IPS DF 4.7 (cell line): ENCODE measurements at regions not wholly inside any gene's neighbourhood (a gene's known extent, or its start where the extent isn't known, plus 50 kb on each side); places are given as distances from the start of the nearest gene placed in this dataset.

Source experiments
- DNase-seq: peaks from one replicate; pipeline ENCODE4 v3.0.0-alpha.2; 2013; ENCODE audit warnings: low spot score; ENCODE audit errors: extremely low read depth

DNA sequence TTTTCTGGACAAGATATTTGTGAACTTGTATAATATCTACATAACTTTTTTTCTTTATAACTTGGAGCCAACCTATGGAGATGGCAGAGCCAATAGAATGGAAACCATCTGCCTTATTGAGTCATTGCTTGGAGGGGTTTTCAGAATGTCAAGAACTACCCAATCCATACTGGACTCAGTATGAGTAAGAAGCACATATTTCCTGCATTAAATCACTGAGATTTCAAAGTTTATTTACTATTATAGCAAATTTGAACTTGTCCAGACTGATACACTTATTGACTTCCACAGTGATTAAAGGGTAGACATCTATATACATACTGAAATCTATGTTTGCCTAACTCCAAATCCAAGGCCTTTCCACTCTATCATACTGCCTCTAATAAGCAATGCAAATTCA, 704.0 kb downstream of the KCNA4 start:
- no peak for DNase-seq

DNA sequence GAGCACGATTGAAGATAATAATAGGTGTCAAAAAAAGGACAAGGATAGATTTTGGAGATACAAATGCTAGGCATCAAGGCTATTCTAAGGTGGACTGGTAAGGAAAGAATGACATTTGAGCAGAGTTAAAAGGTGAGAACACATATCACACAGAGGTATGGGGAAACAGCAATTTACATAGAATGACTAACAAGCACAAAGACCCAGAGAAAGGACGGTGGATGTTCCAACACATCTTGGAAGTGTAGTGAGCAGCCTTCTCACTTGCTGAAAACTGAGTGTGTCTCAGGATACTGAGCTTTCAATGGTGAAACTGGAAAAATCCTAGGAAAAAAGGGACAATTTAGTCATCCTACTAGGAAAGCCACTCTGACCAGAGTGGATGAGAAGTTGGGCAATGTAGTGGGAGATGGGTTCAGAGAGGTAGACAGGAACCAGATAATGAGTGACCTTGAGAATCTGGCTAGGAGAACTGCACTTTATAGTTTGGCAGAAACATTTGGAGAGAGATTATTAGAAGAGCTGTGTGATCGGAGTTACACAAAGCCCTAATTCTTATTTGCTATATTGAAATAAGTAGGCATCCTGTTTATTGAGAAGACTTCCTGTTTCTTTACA, 706.0 kb downstream of the KCNA4 start:
- DNase-seq, result no peak

DNA sequence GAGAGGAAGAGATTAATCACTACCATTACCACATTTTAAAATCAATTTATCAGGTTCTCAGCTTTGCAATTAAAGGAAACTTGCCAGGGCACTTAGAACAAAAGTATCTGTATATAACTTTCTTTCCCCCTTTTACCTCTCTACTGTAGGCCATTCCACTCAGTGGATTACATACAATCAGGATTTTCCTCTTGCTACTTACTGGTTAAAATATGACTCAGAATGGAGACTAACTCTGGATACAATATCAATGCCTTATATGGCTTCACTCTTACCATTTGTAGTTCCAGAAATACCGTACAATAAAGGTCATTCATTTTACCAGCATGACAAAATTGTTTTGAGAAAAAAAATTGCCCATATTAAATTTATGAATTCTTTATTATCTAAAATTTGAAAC, 706.8 kb downstream of the KCNA4 start:
- DNase-seq, result no peak

DNA sequence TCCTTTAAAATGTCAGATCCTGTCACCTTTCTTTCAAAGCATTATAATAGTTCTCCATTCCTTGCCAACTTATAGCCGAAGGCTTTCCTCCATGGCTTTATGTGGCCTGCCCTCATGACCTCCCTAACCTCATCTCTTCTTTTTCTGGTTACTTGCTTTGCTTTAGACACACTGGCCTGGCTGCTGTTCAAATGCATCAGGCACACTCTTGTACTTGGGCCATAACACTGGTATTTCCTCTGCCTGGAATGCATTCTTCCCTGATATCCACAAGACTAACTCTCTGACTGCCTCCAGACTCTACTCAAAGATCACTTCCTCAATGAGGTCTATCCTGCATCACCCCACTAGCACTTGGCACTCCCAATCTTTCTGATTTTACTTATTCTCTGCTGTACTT, 710.3 kb downstream of the KCNA4 start:
- no peak for DNase-seq

DNA sequence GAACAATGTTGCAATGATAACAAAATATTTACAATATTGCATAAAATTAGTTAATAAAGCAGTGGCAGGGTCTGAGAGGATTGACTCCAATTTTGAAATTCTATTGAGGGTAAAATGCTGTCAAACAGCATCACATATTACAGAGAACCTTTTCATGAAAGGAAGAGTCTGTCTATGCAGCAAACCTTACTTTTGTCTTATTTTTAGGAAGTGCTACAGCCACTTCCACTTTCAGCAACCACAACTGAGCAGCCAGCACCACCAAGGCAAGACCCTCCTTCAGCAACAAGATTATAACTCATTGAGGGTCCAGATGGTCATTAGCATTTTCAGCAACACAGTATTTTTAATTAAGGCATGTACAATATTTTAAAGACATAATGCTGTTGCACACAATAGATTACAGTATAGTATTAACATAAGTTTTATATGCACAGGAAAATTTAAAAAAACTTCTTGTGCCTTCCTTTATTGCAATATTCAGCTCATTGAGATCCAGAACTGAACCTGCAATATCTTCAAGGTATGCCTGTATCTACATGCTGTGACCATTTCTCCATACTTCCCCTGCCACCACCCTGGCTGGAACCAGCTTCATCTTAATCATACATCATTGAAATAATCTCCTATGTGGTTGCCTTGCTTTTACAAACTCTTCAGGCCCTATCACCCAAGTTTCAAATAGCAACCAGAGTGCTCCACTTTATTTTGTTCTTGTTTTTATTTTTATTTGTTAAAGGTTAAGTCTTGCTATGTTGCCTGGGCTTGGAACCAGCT, 711.2 kb downstream of the KCNA4 start:
- no peak for DNase-seq

DNA sequence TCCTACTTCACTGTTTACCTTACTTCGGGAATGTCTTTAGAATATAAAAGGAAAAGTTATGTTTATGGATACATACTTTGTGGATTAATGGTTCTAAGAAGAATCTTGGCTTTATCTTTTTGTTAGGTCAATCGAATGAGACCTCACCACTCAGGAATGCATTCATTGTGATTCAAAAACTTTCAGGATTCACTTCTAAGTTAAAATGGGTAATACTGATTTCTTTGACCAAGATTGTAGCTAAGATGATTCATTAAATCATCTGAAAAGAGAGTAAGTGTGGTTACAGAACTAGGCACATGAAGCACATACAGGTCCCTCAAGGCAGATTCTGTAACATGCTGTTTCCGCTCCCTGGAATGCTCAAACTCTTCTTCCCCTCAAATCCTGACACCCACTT, 716.4 kb downstream of the KCNA4 start:
- DNase-seq, result no peak

DNA sequence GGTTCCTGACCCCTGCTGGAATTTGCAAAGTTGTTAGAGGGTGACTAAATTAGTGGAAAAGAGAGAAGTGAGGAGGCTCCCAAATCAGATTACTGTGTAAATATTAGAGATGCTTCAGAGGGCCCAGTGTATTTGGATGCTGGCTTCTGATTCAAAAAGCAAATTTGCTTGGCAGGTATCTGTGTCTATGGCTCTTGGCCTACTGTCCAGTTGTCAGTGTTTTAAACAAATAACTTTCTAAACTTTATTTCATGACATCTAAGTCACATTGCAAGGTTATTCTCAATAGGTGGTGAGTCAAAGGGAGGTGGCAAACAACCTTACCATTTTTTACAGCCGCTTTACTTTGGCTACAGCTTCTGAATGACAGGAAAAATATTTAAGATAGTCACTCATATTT, 720.1 kb downstream of the KCNA4 start:
- DNase-seq, result no peak

DNA sequence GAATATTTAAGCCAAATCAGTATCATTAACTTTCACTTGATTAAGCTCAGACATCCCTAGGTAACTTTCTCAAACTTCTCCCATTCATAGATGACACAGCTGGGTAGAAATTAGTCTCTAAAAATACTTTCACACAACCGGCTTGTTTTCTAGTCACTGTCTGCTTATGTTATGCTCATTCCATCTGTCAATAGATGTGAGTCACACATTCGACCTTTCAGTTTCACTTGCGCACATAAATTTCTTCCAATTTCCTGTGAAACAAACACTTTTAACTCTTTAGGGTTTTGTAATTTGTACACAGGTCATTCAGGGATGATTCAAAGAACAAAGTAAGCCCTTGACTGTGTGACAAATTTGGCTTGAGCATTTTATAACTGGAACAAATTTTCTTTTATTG, 723.0 kb downstream of the KCNA4 start:
- no peak for DNase-seq

DNA sequence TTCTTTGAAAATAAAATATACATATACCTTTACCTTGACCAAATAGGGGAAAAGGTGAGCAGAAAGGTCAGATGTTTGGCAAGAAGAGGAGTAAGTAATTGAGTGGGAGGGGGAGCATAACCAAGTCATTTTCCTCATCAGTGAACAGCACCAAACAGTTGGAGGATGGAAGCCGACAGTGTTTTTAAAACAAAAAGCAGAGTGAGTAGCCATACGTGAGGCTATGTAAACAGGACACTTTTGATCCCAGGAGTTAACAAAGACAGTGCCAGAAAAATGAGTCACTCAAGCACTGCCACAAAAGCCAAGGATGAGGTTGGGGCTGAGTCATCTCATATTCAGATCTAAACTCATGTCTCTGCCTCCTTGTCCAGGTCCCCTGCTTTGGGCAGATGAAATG, 734.7 kb downstream of the KCNA4 start:
- no peak for DNase-seq

DNA sequence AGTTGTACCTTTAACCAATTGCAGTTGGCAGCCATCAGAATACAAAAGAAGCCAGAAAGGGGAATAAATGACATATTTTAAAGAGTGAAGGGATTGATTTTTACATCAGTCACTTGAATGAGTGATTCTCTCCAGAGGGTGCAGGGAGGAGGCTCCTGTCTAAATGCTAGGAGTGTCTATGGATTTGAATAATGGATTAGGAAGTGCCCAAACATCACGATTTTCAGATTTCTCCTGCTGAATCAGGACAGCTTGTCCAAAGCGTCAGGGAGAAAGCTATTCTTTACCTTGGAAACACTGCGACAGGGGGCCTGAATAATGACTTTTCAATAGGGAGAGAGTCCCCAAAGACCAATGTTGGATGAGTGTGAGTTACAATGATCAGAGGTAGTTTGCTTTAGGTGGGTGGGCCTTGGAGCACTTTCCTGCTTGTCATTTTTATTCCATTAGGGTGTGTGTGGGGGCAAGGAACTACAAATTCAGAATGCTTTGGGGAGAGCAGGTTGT, 735.5 kb downstream of the KCNA4 start:
- DNase-seq, result no peak

DNA sequence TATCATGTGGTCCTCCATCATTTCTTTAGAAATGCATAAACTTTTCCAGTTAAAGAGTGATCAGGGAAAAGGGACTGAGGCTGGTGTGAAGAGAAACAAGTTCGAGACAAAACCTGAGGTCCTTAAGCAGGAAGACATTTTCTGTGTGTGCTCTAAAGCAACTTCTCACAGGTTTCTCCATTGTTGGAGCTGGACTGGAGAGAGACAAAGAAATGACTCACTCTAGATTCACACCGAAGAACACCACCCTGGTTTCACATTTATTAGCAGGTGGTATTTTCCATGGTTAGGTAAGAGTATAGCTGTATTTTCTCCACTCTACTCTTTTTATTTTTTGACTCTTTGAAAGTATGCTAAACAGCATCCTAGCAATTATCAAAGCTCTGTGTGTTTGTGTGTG, 736.4 kb downstream of the KCNA4 start:
- DNase-seq, result no peak

DNA sequence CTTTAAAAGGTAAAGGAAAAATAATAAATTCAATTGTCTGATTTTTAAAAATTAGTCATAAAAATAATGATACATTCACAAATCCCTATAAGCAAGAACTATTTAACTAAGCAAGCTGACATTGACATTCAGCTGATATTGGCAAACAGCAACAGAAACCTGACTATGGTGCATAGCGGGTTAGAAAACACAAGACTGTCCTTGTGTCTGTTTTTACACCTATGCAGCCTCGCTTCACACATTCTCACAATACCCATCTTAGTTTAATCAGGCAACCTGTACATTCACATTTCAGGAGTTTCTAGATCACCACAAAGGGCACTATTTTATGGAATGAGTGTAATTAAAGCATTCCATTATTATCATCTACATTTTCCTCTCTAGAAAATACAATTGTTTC, 737.1 kb downstream of the KCNA4 start:
- DNase-seq, result no peak

DNA sequence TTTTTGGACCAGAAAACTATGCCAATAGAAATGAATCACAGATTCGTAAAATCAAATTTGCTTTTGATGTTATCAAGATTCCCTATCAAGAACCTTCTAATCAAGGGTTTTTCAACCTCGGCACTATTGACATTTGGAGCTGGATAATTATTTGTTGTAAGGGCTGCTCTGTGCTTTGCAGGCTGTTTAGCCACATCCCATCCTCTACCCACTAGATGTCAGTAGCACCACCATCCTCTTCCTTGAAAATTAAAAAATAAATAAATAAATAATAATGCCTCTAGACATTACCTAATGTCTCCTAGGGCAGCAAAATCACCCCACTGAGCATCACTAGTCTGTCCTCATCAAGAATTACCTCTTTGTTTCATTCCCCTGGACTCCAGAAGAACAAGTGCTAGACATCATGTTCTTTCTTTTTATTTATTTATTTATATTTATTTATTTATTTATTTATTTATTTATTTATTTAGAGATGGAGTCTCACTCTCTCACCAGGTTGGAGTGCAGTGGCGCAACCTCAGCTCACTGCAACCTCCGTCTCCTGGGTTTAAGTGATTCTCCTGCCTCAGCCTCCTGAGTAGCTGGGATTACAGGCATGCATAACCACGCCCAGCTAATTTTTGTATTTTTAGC, 744.7 kb downstream of the KCNA4 start:
- no peak for DNase-seq

DNA sequence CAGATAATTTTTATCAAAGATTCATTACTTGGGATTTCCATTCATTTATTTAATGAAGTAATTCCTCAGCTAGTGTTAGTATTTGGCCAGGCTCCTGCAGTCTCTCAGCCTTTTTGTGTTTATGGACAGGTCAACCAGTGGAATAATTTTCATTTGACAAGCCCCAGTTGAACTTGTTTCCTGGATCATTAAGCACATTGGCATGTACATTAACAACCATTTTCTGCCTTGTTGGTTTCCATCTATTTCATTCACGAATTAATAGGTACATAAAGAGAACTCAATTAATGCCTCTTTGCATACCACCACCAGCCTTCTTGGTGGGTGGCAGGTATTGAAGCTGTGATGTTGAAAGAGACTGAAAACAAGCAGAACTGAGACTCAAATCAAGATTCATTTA, 745.2 kb downstream of the KCNA4 start:
- DNase-seq, result no peak

DNA sequence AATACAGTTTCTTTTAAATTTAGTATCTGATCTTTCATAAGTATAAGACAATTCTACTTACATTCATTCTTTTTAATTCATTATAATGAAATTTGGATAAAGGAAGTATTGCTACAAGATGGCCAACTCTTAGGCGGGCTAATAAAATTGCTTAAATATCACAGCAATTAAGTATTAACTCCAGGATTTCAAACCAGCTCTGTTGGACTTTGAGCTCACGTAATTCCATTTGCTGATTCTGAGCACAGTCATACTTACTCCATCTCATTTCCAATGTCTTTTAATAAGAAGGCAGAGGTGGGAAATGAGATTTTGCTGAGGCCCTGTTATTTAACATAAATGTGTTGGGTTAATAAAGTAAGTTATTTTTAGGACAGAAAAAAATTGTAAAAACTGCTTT, 748.1 kb downstream of the KCNA4 start:
- no peak for DNase-seq

DNA sequence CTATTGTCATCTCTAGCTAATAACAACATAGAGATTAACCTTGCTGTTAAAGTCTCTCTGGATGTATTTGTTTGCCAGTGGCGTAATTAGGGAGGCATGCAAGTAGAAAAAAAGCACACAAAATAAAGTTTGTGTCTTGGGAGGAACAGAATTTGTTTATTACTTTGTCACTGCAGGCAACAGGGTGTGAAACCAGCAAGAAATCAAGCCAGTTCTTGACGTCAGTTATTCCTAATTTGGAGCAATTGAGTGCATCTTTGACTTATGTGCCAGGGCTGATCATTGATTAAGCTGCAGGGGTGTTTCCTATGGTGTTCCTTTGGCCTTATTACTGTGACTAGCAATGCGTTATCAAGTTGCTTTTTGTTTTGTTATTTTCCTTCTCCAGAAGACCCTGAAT, 751.0 kb downstream of the KCNA4 start:
- no peak for DNase-seq

DNA sequence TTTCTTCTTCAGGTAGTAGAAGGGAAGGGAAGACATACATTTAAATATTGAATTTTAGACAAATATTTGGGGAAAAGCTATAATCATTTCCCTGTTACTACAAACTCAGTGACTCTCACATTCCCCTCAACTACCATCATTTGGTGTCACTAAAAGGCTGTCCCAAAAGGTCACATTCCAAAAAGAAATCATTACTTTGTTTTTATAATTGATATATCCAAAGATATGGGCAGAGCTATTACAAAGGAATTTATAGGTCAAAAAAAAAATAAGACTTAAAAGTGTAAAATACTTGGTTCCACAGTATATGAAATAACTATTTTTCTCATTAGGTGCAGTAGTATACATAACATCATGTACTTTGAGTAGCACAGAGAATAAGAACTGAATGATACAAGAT, 751.4 kb downstream of the KCNA4 start:
- DNase-seq, result no peak

DNA sequence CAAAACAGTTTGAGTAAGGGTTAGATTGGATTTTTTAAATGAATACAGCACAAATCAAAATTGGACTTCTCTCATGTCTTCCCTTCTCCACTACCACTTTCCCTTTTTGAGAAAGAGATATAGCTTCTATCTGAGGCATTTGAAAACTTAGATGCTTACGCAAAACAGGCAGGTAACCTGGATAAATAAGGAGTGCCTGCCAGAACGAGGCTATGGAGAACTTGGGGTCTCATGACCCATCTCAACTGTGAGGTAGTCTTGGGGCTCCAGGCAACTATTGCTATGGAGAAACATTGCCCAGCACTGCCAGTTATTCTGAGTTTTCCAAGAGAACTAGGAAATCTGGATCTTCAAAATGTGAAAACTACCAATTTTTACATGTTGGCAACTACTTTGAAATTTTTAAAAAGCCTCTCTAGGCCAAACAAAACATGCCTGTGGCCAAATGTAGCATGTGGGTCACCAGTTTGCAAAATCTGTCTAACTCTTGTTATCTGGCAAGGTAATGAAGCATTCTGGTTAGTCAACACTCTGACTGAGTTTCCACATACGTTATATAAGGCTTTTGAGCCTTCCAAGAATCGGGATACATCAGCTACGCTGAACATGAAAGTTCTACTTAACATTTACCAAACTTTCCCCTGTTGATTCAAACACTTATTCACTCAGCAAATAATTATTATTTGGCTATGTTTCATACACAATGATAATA, 752.7 kb downstream of the KCNA4 start:
- no peak for DNase-seq

DNA sequence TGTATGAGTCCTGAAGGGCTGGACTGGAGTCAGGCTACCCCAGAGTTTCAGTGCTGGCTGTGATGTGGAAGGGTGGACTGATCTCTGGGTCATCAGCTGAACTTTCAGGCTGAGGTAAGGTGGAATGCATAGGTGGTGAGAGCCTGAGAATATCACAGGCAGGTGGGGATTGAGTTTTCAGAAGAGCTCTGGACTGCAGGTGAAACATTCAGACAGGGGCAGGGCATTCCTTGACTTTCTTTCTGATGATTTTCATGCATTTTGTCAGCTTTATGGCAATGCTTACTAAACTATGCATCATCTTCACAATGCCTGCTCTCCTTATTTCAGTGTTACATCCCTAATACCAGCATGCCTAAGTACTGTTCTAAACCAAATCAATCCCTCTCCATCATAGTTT, 755.0 kb downstream of the KCNA4 start:
- DNase-seq, result no peak

DNA sequence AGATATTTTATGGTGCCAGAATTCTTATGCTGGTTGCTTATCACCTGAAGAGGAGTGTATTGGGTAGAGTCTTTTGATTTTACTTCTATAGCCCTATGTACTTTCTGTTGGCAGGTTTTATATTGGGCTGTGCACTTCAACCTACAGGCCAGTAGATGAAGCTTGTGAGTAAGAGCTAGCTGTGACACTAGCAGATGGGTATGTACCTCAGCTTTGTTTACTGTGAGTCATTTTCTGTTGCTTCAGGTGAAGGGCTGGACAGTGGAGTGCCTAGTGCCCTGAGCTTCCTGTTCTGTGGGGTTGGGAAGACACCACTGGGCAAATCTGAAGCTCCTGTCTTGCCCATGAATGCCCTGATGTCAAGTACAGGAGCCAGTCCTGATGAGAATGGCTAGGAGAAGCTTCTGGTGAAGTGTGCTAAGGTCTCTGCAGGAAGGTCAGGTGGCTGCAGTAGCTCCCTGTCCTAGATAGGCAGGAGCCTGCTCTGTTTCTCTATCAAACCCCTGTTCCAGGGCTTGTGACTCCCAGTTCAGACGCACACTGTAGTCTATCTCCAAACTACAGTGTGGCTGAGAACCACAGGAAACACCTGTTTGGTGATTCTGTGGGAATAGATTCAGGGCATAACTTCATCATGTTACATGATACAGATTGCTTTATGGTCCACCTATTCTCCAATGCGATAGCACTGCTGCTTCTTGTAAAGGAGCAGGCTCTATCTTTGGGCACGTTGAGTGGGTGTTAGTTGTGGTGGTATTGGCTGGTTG, 755.7 kb downstream of the KCNA4 start:
- no peak for DNase-seq

DNA sequence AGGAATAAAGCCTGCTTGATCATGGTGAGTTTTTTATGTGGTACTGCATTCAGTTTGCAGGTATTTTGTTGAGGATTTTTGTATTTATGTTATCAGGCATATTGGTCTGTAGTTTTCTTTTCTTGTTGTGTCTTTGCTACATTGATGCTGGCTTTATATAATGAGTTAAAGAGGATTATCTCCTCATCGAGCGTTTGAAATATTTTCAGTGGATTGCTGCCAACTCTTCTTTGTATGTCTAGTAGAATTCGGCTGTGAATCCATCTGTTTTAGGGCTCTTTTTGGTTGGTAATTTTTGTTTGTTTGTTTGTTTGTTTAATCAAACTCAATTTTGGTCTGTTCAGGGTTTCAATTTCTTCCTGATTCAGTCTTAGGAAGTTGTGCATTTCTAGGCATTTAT, 758.4 kb downstream of the KCNA4 start:
- no peak for DNase-seq
